GM12878 (cell line): ENCODE measurements at regions not wholly inside any gene's neighbourhood (a gene's known extent, or its start where the extent isn't known, plus 50 kb on each side); places are given as distances from the start of the nearest gene placed in this dataset.

Experiments used
- ATAC-seq: fragments of 200-7000 bp; cut with Tn5 transposase; 3 replicates; pipeline ENCODE4 v1.9.1; 2020; ENCODE audit warnings: mild to moderate bottlenecking, moderate library complexity
- BruUV-seq: library from RNA; stranded (reverse); fragments of 400-500 nt; replicated peaks from 2 replicates; lab custom pipeline; 2021; lab: Mats Ljungman, UMichigan
- CTCF ChIA-PET: fragments of 300-600 bp; sonication (Branson Sonifier 250); formaldehyde crosslinking; extraction: SDS; loops from one replicate; lab custom pipeline; 2021; ENCODE audit warnings: inconsistent platforms; lab: Yijun Ruan, JAX
- POLR2A ChIA-PET: fragments of 350-600 bp; formaldehyde crosslinking; extraction: SDS; loops from one replicate; lab custom pipeline; 2021; ENCODE audit warnings: inconsistent platforms; lab: Charles Lee
- RAD21 ChIA-PET: fragments of 300-600 bp; sonication (Branson Sonifier 250); formaldehyde crosslinking; loops from one replicate; lab custom pipeline; 2023; ENCODE audit warnings: antibody characterized with exemption; ENCODE audit not compliant: unreplicated experiment; lab: Charles Lee
- SMC1A ChIA-PET: fragments of 300-600 bp; sonication (Branson Sonifier 250); formaldehyde crosslinking; loops from one replicate; lab custom pipeline; 2023; ENCODE audit not compliant: unreplicated experiment, uncharacterized antibody; lab: Charles Lee
- DNase-seq: peaks from one replicate; pipeline ENCODE4 v3.0.0-alpha.2; 2011; ENCODE audit warnings: low read depth, low spot score
- FAIRE-seq: peaks from 3 replicates; lab custom pipeline; 2011; peaks lifted over from hg19 to GRCh38; lab: Jason Lieb, UNC
- H2AFZ ChIP-seq: 2 replicates; pipeline ENCODE4 v1.6.0; 2011; ENCODE audit warnings: low read depth, low read length, control low read depth; ENCODE audit not compliant: control insufficient read depth
- H3K27ac ChIP-seq: 2 replicates; pipeline ENCODE4 v1.5.1; 2011; ENCODE audit warnings: control low read depth; ENCODE audit not compliant: control insufficient read depth, insufficient read depth
- H3K27me3 ChIP-seq, 2 experiments: replicated peaks in 1 of 2; 2 replicates each; pipeline versions ENCODE4 v1.6.0 to v1.6.1; 2011; ENCODE audit warnings: low read length in 1 of 2; ENCODE audit not compliant: control insufficient read depth in 2 of 2, insufficient read depth in 2 of 2
- H3K36me3 ChIP-seq, 2 experiments: 2 replicates each; pipeline ENCODE4 v1.5.1; 2011; ENCODE audit warnings: low read length in 1 of 2; ENCODE audit not compliant: control insufficient read depth in 2 of 2, insufficient read depth in 2 of 2
- H3K4me1 ChIP-seq: 2 replicates; pipeline ENCODE4 v1.6.1; 2011; ENCODE audit warnings: mild to moderate bottlenecking, low read length, moderate library complexity, mixed read lengths; ENCODE audit not compliant: control insufficient read depth, insufficient read depth
- H3K4me2 ChIP-seq: 2 replicates; pipeline ENCODE4 v1.6.0; 2011; ENCODE audit warnings: control low read depth; ENCODE audit not compliant: control insufficient read depth, insufficient read depth
- H3K4me3 ChIP-seq: fragments of 200-600 bp; sonication (generic); 2 replicates; pipeline ENCODE4 v1.5.1; 2016
- H3K79me2 ChIP-seq: 2 replicates; pipeline ENCODE4 v1.6.0; 2011; ENCODE audit warnings: low read length; ENCODE audit not compliant: control insufficient read depth, insufficient read depth
- H3K9ac ChIP-seq: 2 replicates; pipeline ENCODE4 v1.8.0; 2011; ENCODE audit warnings: low read length, control low read depth, mixed read lengths; ENCODE audit not compliant: control insufficient read depth, insufficient read depth
- H3K9me3 ChIP-seq: replicated peaks from 3 replicates; pipeline ENCODE4 v1.5.1; 2011; ENCODE audit warnings: mild to moderate bottlenecking, low read length; ENCODE audit not compliant: control insufficient read depth, insufficient read depth
- H4K20me1 ChIP-seq: 2 replicates; pipeline ENCODE4 v1.6.0; 2011; ENCODE audit not compliant: control insufficient read depth, insufficient read depth
- CEBPB ChIP-seq, 2 experiments: fragments of 150-350 bp in 1 of 2; IDR thresholded peaks; 2 replicates each; pipeline ENCODE4 v1.6.1; 2012 to 2014; ENCODE audit warnings: low read depth in 2 of 2, low read length in 2 of 2, borderline replicate concordance in 1 of 2, inconsistent platforms in 1 of 2
- ETV6 ChIP-seq, 2 experiments: fragments of 450-650 bp in 1 of 2; IDR thresholded peaks in 1 of 2; conservative IDR thresholded peaks in 1 of 2; 2 replicates each; pipeline ENCODE4 v1.6.1; 2014; ENCODE audit warnings: antibody characterized with exemption in 1 of 2, borderline replicate concordance in 1 of 2, low read depth in 1 of 2, mild to moderate bottlenecking in 1 of 2, moderate library complexity in 1 of 2
- FOS ChIP-seq: IDR thresholded peaks from 3 replicates; pipeline ENCODE4 v1.6.1; 2011; ENCODE audit warnings: borderline replicate concordance; ENCODE audit not compliant: insufficient read length; ENCODE audit errors: extremely low read depth
- FOXM1 ChIP-seq: IDR thresholded peaks from 2 replicates; pipeline ENCODE4 v1.6.1; 2012; ENCODE audit warnings: low read depth, mild to moderate bottlenecking, inconsistent platforms, low read length, moderate library complexity
- KDM1A ChIP-seq: fragments of 200-600 bp; sonication (generic); IDR thresholded peaks from 2 replicates; pipeline ENCODE4 v1.6.1; 2016; ENCODE audit warnings: borderline replicate concordance
- POLR2A ChIP-seq: IDR thresholded peaks from 2 replicates; pipeline ENCODE4 v1.6.1; 2011; ENCODE audit warnings: low read depth, mild to moderate bottlenecking, low read length
- POLR2AphosphoS2 ChIP-seq: IDR thresholded peaks from 2 replicates; pipeline ENCODE4 v1.6.1; 2011; ENCODE audit warnings: low read depth, mild to moderate bottlenecking, low read length, improper control_type of control experiment, moderate library complexity
- SIX5 ChIP-seq: IDR thresholded peaks from 2 replicates; pipeline ENCODE4 v1.6.1; 2011; ENCODE audit warnings: mild to moderate bottlenecking, low read depth, low read length, moderate library complexity; ENCODE audit not compliant: severe bottlenecking
- TCF3 ChIP-seq: IDR thresholded peaks from 2 replicates; pipeline ENCODE4 v1.6.1; 2012; ENCODE audit warnings: low read depth, mild to moderate bottlenecking, low read length, borderline replicate concordance; ENCODE audit not compliant: insufficient read depth
- YY1 ChIP-seq: IDR thresholded peaks from 2 replicates; pipeline ENCODE4 v1.6.1; 2011; ENCODE audit warnings: low read depth, mild to moderate bottlenecking, low read length
- ZNF217 ChIP-seq: fragments of 450-650 bp; IDR thresholded peaks from 2 replicates; pipeline ENCODE4 v1.6.1; 2017; ENCODE audit warnings: antibody characterized with exemption, mild to moderate bottlenecking
- ZNF274 ChIP-seq: IDR thresholded peaks from one replicate; pipeline ENCODE4 v1.8.0; 2011; ENCODE audit not compliant: insufficient read length, insufficient read depth
- ZNF622 ChIP-seq: fragments of 450-650 bp; IDR thresholded peaks from 2 replicates; pipeline ENCODE4 v1.6.1; 2017; ENCODE audit warnings: mild to moderate bottlenecking, inconsistent platforms
- WGBS: methylation state at CpG from one replicate; pipeline ENCODE4 v1.1.6; 2016; ENCODE audit warnings: low lambda C conversion rate; ENCODE audit not compliant: insufficient replicate concordance, insufficient coverage; ENCODE audit errors: missing lambda C conversion rate; 5-methylcytosine and 5-hydroxymethylcytosine counted together
- in situ Hi-C: fragments of 300-500 bp; cut with MboI; formaldehyde crosslinking; loops from 9 replicates; pipeline ENCODE4 v1.14.3; 2018; ENCODE audit warnings: mixed read lengths
- intact Hi-C: fragments of 100-400 bp; cut with micrococcal nuclease; formaldehyde crosslinking; loops from one replicate; pipeline ENCODE4 v1.14.2; 2022; ENCODE audit not compliant: unreplicated experiment
- TF ChIP-seq, protein P1 (sequence below): IDR thresholded peaks from 2 replicates; pipeline ENCODE4 v1.6.1; 2012; ENCODE audit warnings: low read depth, low read length, improper control_type of control experiment
- TF ChIP-seq, protein P2 (sequence below): fragments of 450-650 bp; IDR thresholded peaks from 2 replicates; pipeline ENCODE4 v1.6.1; 2016; ENCODE audit warnings: mild to moderate bottlenecking

DNA sequence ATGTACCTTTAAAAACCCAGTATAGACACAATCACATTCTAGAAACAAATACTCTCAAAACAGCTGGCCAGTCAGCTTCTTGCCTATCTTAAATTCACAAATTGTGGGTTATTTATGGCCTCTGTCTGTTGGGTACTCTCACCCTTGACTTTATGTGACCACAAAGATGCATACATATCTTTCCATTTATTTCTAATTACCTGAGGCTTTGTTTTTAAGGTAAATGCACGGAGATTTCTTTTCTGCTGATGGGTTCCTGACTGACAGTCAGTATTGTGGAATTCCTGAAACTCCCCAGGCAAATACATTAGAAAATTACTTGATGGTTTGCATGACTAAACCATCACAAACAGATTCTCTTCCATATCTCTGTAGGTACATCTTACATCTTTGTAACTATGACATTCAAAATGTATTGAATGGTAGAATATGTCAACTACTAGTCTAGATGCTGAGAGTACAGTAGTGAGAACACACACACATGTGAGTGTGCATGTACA is 107.7 kb downstream of the EDEM1 start:
- 60% methylated on average over 1 of the region's 1 CpG for WGBS
- no peaks in the 10 kb centered on the region for H3K36me3 ChIP-seq
- H3K27ac ChIP-seq = no peak overlapping the region
- H3K4me2 ChIP-seq = no peak overlapping the region
- TF ChIP-seq TCF3 (no peak), ZNF217 (no peak), FOXM1 (no peak), SIX5 (no peak), ETV6 (conservative IDR thresholded peaks at IDR 0.05 in 1 of 2, IDR thresholded peaks at IDR 0.05 in 1 of 2; ENCODE audit: borderline replicate concordance in 1 of 2, low read depth in 1 of 2) (no peak), ZNF274 (no peak), POLR2A (no peak), ZNF622 (no peak), FOS (no peak), POLR2AphosphoS2 (no peak), YY1 (no peak), KDM1A (no peak), CEBPB (IDR thresholded peaks at IDR 0.05; ENCODE audit: borderline replicate concordance in 1 of 2, low read depth in 2 of 2, low read length in 2 of 2) (no peak)
- TF ChIP-seq, protein P1, sequence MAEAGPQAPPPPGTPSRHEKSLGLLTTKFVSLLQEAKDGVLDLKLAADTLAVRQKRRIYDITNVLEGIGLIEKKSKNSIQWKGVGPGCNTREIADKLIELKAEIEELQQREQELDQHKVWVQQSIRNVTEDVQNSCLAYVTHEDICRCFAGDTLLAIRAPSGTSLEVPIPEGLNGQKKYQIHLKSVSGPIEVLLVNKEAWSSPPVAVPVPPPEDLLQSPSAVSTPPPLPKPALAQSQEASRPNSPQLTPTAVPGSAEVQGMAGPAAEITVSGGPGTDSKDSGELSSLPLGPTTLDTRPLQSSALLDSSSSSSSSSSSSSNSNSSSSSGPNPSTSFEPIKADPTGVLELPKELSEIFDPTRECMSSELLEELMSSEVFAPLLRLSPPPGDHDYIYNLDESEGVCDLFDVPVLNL = no peak
- TF ChIP-seq, protein P2, sequence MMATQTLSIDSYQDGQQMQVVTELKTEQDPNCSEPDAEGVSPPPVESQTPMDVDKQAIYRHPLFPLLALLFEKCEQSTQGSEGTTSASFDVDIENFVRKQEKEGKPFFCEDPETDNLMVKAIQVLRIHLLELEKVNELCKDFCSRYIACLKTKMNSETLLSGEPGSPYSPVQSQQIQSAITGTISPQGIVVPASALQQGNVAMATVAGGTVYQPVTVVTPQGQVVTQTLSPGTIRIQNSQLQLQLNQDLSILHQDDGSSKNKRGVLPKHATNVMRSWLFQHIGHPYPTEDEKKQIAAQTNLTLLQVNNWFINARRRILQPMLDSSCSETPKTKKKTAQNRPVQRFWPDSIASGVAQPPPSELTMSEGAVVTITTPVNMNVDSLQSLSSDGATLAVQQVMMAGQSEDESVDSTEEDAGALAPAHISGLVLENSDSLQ = no peak
- H2AFZ ChIP-seq = no peak overlapping the region
- no peaks in the 10 kb centered on the region for H4K20me1 ChIP-seq
- no peaks in the 10 kb centered on the region for H3K79me2 ChIP-seq
- ATAC-seq = no peak
- no TSS peak for BruUV-seq
- RAD21 ChIA-PET = no interaction called here
- H3K4me1 ChIP-seq = peaks cover 14% of the 10 kb centered on the region
- no peaks in the 10 kb centered on the region for H3K27me3 ChIP-seq
- in situ Hi-C loops = loop anchor here (10.0 kb wide), 1 partner anchor 170 kb away; the partner anchor contains the start of gene ARL8B
- no peak for FAIRE-seq
- DNase-seq = no peak
- CTCF ChIA-PET = interaction anchor here (0.7 kb wide), 1 partner anchor 9 kb away, joined by 4 read pairs; no protein-coding TSS in a partner anchor
- no peak overlapping the region for H3K9ac ChIP-seq
- no peaks in the 10 kb centered on the region; the same call in 2 of the 3 replicates for H3K9me3 ChIP-seq
- intact Hi-C loops = no loop called here
- SMC1A ChIA-PET = interaction anchor here (1.0 to 1.5 kb wide), 3 partner anchors 17 to 109 kb away, joined by 3 read pairs; no protein-coding TSS in a partner anchor
- no peak overlapping the region for H3K4me3 ChIP-seq
- POLR2A ChIA-PET = no interaction called here
